Activated naive CD4-positive, alpha-beta T cell (primary cell): ENCODE measurements at regions not wholly inside any gene's neighbourhood (a gene's known extent, or its start where the extent isn't known, plus 50 kb on each side); places are given as distances from the start of the nearest gene placed in this dataset.

Experiments used
- DNase-seq, 4 experiments: peaks; one replicate each; lab custom pipeline; 2025; lab: John Stamatoyannopoulos, UW

DNA sequence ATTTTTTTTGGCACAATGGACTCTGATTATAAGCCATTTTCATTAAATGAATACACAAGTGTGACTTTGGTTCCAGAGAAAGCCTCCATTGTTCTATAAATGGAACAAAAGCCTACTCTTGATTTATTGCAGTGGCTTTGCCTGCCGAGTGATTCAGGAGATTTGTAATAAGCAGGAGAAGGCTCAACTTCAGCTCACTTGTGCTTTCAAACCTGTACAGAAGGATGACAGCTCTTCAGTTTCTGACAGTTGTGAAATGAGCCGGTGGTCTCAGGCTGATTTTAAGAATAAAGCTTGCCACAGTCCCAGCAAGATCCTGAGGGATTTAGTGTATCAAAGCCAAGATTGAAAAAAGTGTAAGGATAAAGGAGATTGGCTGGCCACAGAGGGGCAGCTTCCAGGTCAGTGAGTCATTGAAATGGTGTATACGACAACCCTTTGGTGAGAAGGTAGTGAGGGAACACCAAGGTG, 438.8 kb upstream of the TGFBR2 start:
- no peak for DNase-seq

DNA sequence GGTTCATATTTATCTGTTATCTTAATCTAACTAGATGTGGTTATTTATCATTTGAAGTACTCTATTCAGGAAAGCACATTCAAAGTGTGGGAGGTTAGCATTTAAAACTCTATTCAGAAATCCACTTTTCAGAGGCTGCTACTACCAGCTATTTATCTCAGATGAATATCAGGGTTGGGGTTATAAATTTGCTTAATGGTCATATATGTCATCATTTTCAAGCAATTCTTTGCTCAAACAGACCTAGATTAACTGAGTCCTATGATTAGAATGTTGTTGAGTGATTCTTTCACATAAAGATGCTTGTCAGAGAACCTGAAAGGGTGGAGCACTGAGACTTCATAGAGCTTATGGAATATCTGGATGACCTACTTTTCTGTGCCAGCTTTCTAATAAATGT, 436.9 kb upstream of the TGFBR2 start:
- DNase-seq: no peak

DNA sequence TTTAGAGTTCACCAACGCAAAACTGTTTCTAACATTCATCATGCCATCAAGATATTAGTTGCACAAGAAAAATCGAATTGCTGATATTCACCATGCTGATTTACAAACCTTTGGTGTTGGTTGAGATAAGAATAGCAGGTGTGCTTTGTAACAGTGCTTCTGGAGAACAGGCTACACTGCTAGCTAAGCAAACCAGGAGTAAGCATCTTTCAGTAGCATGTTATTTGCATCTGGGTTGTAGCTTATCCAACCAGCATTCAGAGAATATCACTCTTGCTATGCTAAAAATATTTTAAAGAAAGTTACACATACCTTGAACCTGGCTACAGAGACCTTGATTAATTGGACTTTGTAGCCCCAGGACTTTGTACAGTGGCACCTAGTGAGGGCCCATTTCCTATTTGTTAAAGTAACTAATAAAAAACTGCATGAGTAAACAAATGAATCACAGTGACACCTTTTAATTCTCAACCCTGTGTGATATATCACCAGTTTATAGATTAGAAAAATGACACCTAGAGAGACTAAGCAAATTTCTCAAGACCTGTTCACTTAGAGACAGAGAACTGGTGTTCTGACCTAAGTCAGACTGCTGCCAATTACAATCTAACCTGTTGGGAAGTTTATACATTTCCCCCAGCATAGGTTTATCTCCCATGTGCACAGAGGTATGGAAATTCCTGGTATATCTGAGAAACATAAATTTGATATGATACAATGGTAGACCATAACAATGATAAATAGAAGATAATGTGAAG, 435.5 kb upstream of the TGFBR2 start:
- no peak for DNase-seq

DNA sequence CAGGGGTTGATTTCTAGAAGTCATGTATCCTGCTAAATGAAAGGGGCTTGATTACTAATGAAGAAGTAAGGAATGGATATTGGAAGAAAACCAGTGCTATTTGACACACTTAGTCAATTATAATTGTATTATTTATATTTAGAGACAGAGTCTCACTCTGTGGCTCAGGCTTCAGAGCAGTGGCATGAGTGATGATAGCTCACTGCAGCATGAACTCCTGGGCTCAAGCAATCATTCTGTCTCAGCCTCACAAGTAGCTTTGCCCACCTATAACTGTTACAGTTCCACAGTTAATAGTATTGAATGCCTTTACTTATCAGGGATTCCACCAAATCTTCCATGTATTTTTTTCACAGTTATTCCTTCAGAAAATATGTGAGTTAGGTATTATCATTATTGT, 432.0 kb upstream of the TGFBR2 start:
- no peak for DNase-seq

DNA sequence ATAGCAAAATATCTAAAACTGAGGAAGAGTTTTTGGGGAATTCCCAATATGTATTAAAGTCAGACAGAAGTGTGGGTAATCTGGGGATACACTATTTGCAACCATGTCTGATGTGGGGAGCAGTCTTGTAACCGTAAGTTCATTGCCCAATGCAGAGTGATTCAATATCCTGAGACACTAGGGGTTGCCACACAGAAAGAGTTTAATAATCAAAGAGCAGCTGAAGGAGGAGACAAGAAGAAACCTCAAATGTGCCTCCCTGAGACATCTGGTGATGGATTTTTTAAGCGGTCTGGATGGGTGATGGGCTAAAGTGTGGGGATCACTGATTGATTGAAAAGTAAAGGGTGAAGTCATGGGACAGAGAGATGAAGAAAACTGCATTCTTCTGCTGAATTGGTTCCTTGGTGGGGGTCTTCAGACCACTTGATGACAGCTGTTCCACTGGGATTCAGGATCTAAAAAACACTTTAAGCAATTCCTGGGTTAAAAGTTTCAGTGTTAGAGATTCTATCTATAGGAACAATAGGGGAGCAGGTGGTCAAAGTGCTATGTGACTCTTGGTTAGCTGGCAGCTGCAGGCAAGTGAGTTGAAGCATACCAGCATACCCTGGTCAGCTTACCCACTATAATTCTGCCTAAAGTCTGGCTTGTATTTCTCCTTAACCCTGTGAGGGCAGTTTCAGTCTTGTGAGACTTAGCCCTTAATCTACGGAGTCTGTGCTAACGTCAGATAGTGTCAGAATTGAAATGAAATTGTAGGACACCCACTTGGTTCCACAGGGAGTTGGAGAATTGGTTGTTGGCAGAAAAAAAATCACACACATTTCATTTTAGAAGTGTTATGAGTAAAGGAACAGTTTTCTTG, 425.9 kb upstream of the TGFBR2 start:
- DNase-seq: no peak

DNA sequence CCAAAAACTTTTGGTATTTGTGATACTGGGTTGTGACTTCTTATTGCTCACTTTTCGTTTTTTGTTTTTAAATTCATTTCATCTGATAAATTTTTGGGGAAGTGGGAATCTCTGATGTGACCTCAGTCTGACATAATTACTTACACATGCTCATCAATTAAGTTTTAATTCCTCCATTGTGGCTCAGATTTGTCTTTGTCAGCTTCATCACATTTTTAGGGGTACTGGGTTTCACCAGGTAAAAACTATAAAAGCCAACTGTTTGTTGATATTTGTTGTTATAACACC, 425.3 kb upstream of the TGFBR2 start:
- DNase-seq: no peak

DNA sequence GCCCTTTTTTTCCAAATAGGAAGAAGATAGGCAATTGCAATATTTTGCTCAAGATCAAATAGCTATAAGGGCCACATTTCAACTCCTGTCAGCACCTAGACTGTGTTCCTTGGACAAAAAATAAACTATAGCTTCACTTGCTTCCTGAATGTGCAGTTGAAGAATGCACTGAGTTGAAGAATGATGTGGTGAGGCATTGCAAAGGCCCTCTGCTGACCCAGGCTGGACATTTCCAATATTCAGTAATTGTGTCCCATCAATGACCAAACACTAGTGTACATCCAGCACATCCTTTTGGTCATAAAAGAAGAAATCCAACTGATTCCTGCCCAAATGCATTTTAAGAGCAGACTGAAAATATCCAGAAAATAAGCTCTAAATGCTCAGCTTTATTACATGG, 424.8 kb upstream of the TGFBR2 start:
- no peak for DNase-seq

DNA sequence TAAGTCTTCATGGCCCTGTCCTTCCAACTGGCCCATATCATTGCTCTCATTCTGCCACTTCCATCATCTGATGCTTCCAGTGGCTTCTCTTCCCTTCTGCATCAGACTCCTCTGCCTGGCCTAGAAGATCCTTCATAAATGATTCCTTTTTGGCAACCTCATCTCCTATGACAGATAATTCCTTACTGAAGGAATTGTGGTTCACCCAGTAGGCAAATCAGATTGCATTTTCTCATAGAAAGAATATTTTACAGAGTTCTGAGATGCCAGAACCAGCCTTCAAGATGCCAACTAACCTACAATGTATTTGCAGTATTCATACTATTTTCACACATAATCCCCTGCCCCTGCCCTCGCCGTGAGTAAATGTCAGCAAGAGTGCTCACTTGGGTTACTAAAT, 423.0 kb upstream of the TGFBR2 start:
- DNase-seq: no peak

DNA sequence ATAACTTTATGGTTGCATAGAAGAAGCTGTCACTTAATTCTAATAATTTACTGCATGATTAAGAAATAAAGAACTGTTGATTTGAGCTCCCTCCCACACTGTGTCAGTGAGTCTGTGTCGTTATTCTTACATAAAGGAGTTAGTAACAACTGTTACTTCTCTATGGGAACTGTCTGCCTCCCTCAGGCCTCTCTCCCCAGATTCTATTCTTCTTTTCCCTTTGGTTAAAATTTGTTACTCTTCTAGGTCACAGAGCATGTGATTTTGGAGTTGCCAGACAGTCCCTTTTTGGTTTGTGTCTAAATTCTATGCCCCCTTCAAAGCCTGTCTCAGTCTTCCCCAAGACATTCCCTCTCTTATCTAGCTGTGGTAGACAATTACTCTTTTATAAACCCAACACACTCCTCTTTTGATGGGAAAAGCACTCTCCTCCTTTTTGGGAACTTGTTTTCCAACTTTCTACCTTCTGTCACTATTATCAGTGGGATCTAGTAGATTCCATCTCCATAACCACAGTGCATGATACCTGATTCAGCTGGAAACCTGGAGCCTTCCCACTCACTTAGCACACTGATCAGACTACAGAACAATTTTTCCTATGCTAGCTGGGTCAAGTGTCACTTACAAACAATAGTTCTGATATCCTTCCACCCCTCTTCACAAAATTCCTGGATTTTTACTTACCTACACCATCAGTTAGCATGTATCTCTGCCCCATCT, 422.1 kb upstream of the TGFBR2 start:
- DNase-seq: no peak

DNA sequence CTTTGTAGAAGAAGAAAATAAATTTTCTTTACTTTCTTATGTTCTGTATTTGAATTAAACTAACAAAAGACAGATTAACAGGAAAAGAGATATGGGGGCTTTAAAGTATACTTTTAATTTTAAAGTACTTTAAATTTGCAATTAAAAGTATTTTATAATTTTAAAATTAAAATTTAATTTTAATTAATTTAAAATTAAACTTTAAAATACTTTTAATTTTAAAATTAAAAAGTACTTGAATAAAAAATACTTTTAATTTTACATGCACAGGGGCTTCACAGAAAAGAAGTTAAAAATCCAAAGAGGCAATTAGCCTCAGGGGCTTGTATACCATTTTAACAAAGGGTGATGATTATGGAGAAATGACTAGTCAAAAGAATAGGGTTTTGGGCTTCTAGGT, 420.5 kb upstream of the TGFBR2 start:
- DNase-seq: no peak

DNA sequence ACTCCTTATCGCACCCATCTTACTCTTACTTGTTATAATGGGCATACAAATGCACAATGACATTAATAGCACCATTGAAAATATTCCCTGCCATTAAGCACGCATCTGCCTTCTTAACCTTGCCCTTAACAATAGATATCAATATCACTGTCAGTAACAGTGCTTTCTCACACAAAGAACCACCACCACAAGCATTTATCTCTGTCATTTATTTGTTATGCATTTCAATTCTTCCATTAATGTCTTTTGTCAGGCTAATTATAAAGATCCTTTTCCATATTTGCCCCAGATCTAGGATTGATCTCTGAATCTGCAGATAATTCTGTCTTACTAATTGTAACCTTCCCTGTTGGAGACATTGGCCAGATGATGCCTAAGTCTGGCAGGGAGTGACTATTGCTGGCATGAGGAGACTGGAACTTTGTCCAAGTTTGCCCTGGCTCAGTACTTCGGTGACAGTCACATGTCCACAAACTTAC, 419.6 kb upstream of the TGFBR2 start:
- no peak for DNase-seq

DNA sequence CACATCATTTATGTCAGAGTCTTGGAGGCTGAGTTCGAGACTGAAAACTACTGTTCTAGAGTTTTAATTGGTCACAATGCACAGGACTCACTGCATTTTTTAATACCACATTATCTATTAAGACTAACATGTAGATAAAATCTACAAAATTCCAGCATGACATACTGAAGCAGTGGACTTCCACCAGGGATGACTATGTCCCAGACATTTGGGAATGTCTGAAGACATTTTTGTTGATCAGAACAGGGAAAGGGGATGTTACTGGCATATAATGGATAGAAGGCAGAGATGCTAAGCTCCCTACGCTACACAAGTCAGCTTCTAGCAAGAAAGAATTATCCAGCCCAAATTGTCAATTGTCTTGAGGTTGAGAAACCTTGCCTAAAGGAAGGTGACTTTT, 419.0 kb upstream of the TGFBR2 start:
- no peak for DNase-seq

DNA sequence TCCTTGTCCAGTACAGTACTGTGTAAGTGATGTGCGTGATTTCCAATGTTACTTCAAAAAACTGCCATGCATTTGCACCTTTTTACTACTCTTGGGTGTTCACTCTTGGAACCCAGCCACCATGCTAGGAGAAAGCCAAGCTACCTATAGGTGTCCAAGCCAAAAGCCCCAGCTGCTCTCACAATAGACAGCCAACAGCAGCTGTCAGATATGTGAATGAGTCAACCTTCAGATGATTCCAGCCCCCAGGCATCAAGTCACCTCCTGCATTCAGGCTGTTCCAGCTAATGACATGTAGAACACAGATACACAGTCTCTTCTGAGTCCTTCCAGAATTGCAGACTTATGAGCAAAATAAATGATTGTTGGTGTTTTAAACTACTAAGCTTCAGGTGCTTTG, 417.7 kb upstream of the TGFBR2 start:
- DNase-seq: no peak

DNA sequence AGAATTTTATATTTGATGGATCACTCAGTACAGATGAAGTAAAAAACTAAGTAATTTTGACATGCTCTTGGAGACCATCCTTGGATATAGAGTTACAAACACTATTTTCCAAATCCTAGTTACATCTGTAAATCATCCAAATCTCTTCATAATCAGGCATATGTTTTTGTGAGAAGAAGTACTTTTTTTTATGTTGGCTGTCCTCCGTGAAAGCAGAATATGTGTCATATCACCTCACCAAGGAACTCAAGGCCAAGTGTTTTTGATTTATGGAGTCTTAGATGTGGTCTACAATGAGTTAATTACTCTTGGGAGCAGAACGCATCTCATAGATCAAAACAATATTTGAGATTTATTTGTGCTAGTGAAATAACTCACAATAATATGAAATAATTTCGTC, 416.5 kb upstream of the TGFBR2 start:
- no peak for DNase-seq

DNA sequence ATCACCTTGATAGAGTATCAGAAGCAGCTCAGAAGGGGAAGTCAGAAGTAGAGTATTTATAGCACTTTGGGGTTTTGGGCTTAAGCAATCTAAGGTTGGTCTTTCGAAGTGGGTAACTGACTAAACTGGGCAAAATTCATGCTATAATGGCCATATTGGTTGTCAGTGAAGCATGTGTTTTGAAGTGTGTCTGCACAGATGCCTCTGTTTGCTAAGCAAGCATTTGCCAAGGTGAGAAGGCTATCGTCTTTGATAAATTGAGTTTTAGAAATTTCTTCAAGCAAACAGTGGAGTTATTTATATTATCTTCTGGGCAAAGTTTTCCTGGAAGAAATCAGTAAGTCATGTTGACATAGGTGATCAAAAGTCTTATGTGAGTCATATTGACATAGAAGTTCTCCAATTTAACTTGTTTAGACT, 412.8 kb upstream of the TGFBR2 start:
- no peak for DNase-seq

DNA sequence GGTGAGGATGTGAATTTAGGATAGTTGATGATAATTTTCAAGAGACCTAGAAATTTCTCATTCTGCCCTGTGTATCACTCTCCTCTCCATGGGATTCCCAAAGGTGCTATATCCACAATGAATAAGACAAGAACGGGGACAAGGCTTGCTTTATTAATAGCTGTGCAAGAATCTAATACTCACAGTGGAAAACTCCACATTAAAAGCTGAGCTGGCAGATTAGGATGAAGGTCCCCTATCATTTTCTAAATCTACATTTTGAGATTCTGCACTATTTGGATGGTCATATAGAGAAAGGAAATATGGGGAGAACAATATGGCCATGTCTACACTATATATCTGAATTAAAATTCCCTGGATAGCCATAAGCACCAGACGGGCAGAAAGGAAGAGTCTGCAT, 411.0 kb upstream of the TGFBR2 start:
- DNase-seq: no peak

DNA sequence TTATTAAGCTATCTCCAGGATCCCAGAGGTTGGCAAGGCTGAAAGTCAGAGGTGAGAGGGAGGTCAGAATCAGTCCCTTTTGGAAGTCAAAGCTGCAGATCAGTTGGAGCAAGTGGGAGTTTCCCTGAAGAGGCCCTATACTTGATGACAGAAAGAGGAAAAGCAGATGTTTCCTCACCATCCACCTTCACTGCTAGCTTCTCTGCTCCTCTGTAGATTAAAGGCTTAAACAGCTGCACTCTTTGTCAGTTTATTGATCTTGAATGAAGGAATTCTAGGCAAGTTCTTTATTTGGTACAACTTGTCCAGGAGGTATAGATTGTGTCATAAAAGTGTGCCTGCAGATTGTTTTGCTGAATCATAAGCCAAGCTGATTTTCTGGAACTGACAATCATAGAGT, 408.2 kb upstream of the TGFBR2 start:
- no peak for DNase-seq

DNA sequence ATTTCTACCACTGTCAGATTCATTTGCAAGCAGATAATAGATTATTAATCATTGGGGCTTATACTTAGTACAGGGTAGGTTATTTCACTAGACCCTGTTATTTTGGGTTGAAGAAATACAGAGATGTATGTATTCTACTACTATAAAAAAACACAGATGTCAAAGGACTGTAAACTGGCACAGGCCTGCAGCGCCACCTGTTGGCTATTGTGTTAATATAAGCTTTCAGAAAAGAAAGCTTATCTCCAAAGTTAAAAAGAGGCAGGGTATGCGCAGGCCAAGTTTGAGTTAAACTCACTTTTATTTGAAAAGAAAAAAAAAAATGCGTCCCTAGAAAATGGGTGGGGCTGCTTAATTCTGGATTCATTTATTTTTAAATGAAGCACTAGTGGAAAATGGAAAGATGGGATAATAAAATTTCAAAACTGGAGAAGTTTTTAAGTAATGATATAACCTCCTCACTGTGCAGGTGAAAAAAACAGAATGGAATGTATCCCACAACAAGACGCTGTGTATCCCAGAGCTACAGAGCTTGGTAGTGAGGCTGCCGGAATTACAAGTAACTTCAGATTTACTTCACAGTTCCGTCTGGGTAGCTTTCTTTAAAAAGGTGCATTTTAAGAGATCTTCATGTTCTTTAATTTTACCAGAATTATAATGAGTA, 407.2 kb upstream of the TGFBR2 start:
- DNase-seq: peak; percentile 14 to 72 (median 43)

DNA sequence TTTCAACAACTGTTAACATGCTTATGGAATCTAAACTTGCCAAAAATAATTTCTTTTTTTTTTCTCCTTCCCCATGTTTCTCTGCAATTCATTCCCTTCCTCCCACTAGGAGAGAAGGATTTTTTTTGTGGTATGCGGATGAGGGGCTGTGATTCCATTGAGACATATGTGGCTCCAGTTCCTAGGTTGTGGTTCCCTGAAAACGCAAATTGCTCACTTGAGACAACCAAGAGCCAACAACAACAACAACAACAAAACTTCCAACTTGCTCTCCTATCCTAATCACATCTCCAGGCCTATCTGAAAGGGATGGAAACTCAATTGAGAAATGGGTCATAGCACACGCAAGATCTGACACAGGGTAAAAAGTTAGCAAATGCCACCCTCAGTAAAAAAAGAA, 406.5 kb upstream of the TGFBR2 start:
- DNase-seq: no peak

DNA sequence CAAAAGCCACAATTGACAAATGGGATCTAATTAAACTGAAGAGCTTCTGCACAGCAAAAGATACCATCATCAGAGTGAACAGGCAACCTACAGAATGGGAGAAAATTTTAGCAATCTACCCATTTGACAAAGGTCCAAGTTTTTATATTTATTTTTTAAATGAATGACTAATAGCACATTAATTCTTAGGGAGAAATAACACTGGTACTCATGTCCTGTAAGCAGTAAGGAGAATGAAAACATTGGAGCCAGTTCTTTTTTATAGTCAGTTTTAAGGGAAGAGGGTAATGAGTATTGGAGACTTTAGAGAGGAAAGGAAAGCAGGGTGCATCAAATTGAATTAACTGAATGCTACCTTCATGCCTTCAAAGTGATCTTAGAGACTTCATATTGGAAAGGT, 404.7 kb upstream of the TGFBR2 start:
- DNase-seq: no peak

DNA sequence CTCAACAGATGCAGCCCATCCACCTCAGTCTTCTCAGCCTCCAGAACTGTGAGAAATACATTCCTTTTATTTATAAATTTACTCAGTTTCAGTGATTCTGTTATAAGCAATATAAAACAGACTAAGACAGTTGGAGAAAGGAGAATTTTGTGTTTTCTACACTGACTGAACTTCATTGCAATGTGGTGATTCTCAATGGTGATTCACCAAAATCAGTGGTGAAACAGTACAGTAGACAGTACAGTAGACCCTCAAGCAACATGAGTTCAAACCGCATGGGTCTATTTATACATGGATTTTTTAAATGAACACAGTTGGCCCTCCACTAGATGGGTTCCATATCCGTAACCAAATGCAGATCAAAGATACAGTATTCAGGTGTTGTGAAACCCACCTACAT, 403.1 kb upstream of the TGFBR2 start:
- no peak for DNase-seq

DNA sequence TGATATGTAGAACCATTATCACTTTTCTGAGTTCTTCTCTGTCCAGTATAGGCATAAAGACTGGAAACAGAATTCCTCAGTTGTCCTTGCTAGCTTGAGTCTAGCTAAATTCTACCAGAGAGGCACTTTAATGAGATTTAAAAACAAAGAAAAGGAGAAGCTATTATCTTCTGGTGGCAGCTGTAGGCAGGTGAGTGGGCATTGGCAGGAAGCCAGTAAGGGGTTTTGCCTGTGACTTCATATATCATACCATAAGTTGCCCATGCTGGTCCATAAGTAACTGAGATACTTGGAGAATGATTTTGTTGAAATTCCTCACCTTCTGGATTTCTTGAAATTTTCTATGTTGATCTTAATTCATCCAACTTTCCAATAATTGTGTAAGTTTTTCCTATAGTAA, 402.3 kb upstream of the TGFBR2 start:
- DNase-seq: no peak
